Gastrocnemius medialis (tissue), 4 donors: ENCODE measurements at regions not wholly inside any gene's neighbourhood (a gene's known extent, or its start where the extent isn't known, plus 50 kb on each side); places are given as distances from the start of the nearest gene placed in this dataset.

Experiments
- ATAC-seq, 2 donors: fragments of 150-250 bp; one replicate each; pipeline ENCODE4 v1.9.1; 2016
- DNase-seq, 2 donors: peaks; one replicate each; pipeline ENCODE4 v3.0.0-alpha.2; 2019
- H3K27ac ChIP-seq, 4 donors: fragments of 200-600 bp; sonication (generic); 1 replicate in 1 of 4; 2 replicates in 3 of 4; pipeline ENCODE4 v1.5.1; 2016 to 2018; ENCODE audit warnings: mild to moderate bottlenecking in 2 of 4, moderate library complexity in 1 of 4
- H3K27me3 ChIP-seq, 3 donors: fragments of 200-600 bp; sonication (generic) in 2 of 3; 1 replicate in 1 of 3; 2 replicates in 2 of 3; pipeline versions ENCODE4 v1.5.1 to v1.6.0; 2016 to 2019; ENCODE audit warnings: mild to moderate bottlenecking in 1 of 3, moderate library complexity in 1 of 3
- H3K36me3 ChIP-seq, 2 donors: fragments of 200-600 bp; sonication (generic) in 1 of 2; one replicate each; pipeline ENCODE4 v1.5.1; 2017 to 2018
- H3K4me1 ChIP-seq, 2 donors: fragments of 200-600 bp; sonication (generic) in 1 of 2; one replicate each; pipeline ENCODE4 v1.5.1; 2016 to 2017; ENCODE audit warnings: mild to moderate bottlenecking in 2 of 2
- H3K4me3 ChIP-seq, 4 donors: fragments of 200-600 bp; sonication (generic) in 3 of 4; 1 replicate in 1 of 4; 2 replicates in 3 of 4; pipeline ENCODE4 v1.5.1; 2016 to 2019; ENCODE audit warnings: mild to moderate bottlenecking in 2 of 4
- H3K9me3 ChIP-seq, 3 donors: fragments of 200-600 bp; sonication (generic) in 2 of 3; 1 replicate in 1 of 3; 2 replicates in 2 of 3; pipeline ENCODE4 v1.5.1; 2016 to 2019
- CTCF ChIP-seq, 5 experiments: fragments of 450-650 bp in 3 of 5; fragments of 200-600 bp in 2 of 5; sonication (generic) in 2 of 5; IDR thresholded peaks in 4 of 5; conservative IDR thresholded peaks in 1 of 5; 1 replicate in 4 of 5; 2 replicates in 1 of 5; pipeline ENCODE4 v1.5.1; 2016 to 2019; ENCODE audit warnings: antibody characterized with exemption in 5 of 5, mild to moderate bottlenecking in 3 of 5, moderate library complexity in 3 of 5
- POLR2A ChIP-seq, 2 donors: fragments of 450-650 bp; IDR thresholded peaks; one replicate each; pipeline ENCODE4 v1.6.1; 2017; ENCODE audit warnings: antibody characterized with exemption in 2 of 2, mild to moderate bottlenecking in 2 of 2, moderate library complexity in 2 of 2
- in situ Hi-C, 4 donors: fragments of 200-750 bp; cut with MboI; loops; one replicate each; pipeline versions ENCODE4 v1.15.0 to v1.8.0; 2017; ENCODE audit warnings: low sequenced_read_pairs in 4 of 4
- intact Hi-C: fragments of 100-400 bp; cut with DNase I; formaldehyde crosslinking; loops from one replicate; pipeline ENCODE4 v1.15.1; 2023; ENCODE audit warnings: low total_unique reads

- peaks cover 3 to 4% (median 4%) of the 10 kb centered on the region in 3 donors for H3K27me3 ChIP-seq
- H3K4me1 ChIP-seq, result no peaks in the 10 kb centered on the region
- H3K27ac ChIP-seq, result no peak overlapping the region
- ATAC-seq, result no peak
- TF ChIP-seq POLR2A (IDR thresholded peaks at IDR 0.05) (no peak), CTCF (IDR thresholded peaks at IDR 0.05 in 4 of 5, conservative IDR thresholded peaks at IDR 0.05 in 1 of 5) (no peak)
- intact Hi-C loops (no loop called here), in situ Hi-C loops (no loop called here)
- H3K9me3 ChIP-seq, result no peaks in the 10 kb centered on the region
- H3K4me3 ChIP-seq, result no peak overlapping the region
- no peaks in the 10 kb centered on the region for H3K36me3 ChIP-seq
- no peak for DNase-seq
These were observed 56.3 kb upstream of the EPHB3 start for GRCh38 chr3:184505076-184505878.

GRCh38 chr3:184506561-184506991, 55.0 kb upstream of the EPHB3 start:
- Histone ChIP-seq H3K4me1 (no peaks in the 10 kb centered on the region), H3K4me3 (no peak overlapping the region), H3K27me3 (peaks cover 4 to 15% (median 8%) of the 10 kb centered on the region in 3 donors), H3K27ac (no peak overlapping the region), H3K9me3 (no peaks in the 10 kb centered on the region), H3K36me3 (no peaks in the 10 kb centered on the region)
- ATAC-seq (no peak), DNase-seq (no peak)
- in situ Hi-C loops (no loop called here), intact Hi-C loops (no loop called here)
- TF ChIP-seq POLR2A (IDR thresholded peaks at IDR 0.05), result no peak
- TF ChIP-seq CTCF (IDR thresholded peaks at IDR 0.05 in 4 of 5, conservative IDR thresholded peaks at IDR 0.05 in 1 of 5), result no peak

- intact Hi-C loops (no loop called here), in situ Hi-C loops (no loop called here)
- no peak for ATAC-seq
These were observed 52.6 kb upstream of the EPHB3 start for GRCh38 chr3:184508938-184509337.

GRCh38 chr3:184511741-184512140, 49.8 kb upstream of the EPHB3 start:
- H3K4me1 ChIP-seq, result peaks cover 4 to 5% of the 10 kb centered on the region in 2 donors
- in situ Hi-C loops (loop anchor here (5.0 to 10.0 kb wide), 2 partner anchors 137 to 139 kb away; partner anchors contain the start of gene THPO (in 3 of the 4)), intact Hi-C loops (no loop called here)
- no peak for DNase-seq
- peaks cover 19 to 30% (median 25%) of the 10 kb centered on the region in 3 donors for H3K27me3 ChIP-seq
- no peaks in the 10 kb centered on the region for H3K36me3 ChIP-seq
- H3K4me3 ChIP-seq, result no peak overlapping the region
- no peak for TF ChIP-seq POLR2A (IDR thresholded peaks at IDR 0.05)
- no peak for TF ChIP-seq CTCF (IDR thresholded peaks at IDR 0.05 in 4 of 5, conservative IDR thresholded peaks at IDR 0.05 in 1 of 5)
- H3K27ac ChIP-seq, result no peak overlapping the region
- no peaks in the 10 kb centered on the region for H3K9me3 ChIP-seq
- no peak for ATAC-seq

More at GRCh38 chr3:184508938-184509337, 52.6 kb upstream of the EPHB3 start:
- Histone ChIP-seq H3K4me3 (no peak overlapping the region), H3K4me1 (peaks cover 4 to 5% of the 10 kb centered on the region in 2 donors), H3K36me3 (no peaks in the 10 kb centered on the region), H3K27ac (no peak overlapping the region), H3K27me3 (peaks cover 23 to 30% (median 25%) of the 10 kb centered on the region in 3 donors), H3K9me3 (no peaks in the 10 kb centered on the region)
- no peak for DNase-seq
- TF ChIP-seq POLR2A (IDR thresholded peaks at IDR 0.05) (no peak), CTCF (IDR thresholded peaks at IDR 0.05 in 4 of 5, conservative IDR thresholded peaks at IDR 0.05 in 1 of 5) (no peak)
